Body of pancreas (tissue), 4 donors: ENCODE measurements at regions not wholly inside any gene's neighbourhood (a gene's known extent, or its start where the extent isn't known, plus 50 kb on each side); places are given as distances from the start of the nearest gene placed in this dataset.

Experiments used
- CTCF ChIP-seq, 7 experiments: fragments of 450-650 bp in 4 of 7; fragments of 200-600 bp in 3 of 7; sonication (generic) in 3 of 7; IDR thresholded peaks; one replicate each; pipeline ENCODE4 v1.5.1; 2016 to 2019; ENCODE audit warnings: antibody characterized with exemption in 7 of 7
- POLR2A ChIP-seq, 3 donors: fragments of 450-650 bp; IDR thresholded peaks; one replicate each; pipeline ENCODE4 v1.6.1; 2016; ENCODE audit warnings: antibody characterized with exemption in 3 of 3, mild to moderate bottlenecking in 2 of 3

GRCh38 chr6:12507636-12508035 is 208.9 kb upstream of the PHACTR1 start:
- TF ChIP-seq CTCF (IDR thresholded peaks at IDR 0.05) (no peak), POLR2A (IDR thresholded peaks at IDR 0.05) (no peak)
